ENCODE measurements at regions not wholly inside any gene's neighbourhood (a gene's known extent, or its start where the extent isn't known, plus 50 kb on each side); places are given as distances from the start of the nearest gene placed in this dataset.

DNA sequence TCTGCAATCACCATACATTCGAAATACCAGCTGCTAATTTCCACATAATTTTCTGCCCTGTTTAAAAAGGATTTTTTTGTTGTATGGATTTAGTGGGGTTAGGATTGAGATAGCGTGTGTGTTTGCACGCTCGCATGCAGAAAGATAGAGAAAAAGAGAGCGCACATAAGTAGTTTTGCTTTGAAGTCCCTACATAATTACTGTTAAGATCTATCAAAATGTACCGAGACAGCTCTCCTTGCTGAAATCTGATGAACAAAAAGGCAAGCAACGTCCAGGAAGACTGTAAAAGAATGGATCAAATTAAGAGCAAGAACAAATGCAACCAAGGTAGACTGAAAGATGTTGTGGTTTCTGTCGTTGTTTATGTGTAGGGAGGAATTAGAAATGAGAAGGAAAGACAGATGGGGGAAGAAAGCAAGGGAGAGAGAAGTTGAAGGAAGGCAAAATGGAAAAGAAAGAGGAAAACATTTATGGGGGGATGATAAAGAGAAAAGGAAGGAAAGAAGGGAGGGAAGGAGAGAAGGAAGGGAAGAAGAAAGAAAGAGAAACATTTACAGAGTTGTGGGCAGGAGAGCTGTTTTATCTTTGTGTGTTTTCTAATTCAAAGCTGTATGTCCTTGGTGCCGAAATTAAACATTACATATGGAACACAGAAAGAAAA lies 522.3 kb downstream of the MED13L start:
- DNase-seq (ENCODE audit: low read depth), result no peak
- no peak overlapping the region for H3K4me3 ChIP-seq (replicated peaks; ENCODE audit: low read depth, low read length)
- no peak for TF ChIP-seq CTCF (IDR thresholded peaks at IDR 0.05; ENCODE audit: low read length, missing control alignments)

GRCh38 chr12:115752913-115753726 lies 524.4 kb downstream of the MED13L start:
- no peak overlapping the region for H3K4me3 ChIP-seq (replicated peaks; ENCODE audit: low read depth, low read length)
- peak; percentile 69 for TF ChIP-seq CTCF (IDR thresholded peaks at IDR 0.05; ENCODE audit: low read length, missing control alignments)
- DNase-seq (ENCODE audit: low read depth), result peak; percentile 86

DNA sequence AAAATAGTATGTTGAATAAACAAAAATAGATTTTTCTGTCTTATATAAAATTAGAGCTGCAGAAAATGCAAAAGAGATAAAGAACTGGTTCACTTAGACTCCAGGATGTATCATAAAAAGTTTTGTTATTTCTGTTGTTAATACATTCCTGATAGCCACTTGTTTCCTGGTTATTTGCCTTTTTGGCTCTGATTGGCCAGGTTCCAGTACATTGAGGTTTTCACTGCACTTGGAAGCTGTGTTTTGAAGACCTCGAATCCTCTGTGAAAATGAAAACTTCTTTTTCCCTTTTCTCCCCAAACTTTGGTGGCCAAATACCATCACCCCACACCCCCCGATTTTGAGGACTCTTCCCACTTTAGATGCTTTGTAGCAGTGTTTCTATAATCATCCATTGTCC lies 525.3 kb downstream of the MED13L start:
- no peak overlapping the region for H3K4me3 ChIP-seq (replicated peaks; ENCODE audit: low read depth, low read length)
- TF ChIP-seq CTCF (IDR thresholded peaks at IDR 0.05; ENCODE audit: low read length, missing control alignments), result no peak
- DNase-seq (ENCODE audit: low read depth), result peak; percentile 40

- no peak for TF ChIP-seq CTCF (IDR thresholded peaks at IDR 0.05; ENCODE audit: low read length, missing control alignments)
- H3K4me3 ChIP-seq (replicated peaks; ENCODE audit: low read depth, low read length), result no peak overlapping the region
- DNase-seq (ENCODE audit: low read depth), result no peak
These were observed 527.2 kb downstream of the MED13L start for GRCh38 chr12:115750340-115750739.

DNA sequence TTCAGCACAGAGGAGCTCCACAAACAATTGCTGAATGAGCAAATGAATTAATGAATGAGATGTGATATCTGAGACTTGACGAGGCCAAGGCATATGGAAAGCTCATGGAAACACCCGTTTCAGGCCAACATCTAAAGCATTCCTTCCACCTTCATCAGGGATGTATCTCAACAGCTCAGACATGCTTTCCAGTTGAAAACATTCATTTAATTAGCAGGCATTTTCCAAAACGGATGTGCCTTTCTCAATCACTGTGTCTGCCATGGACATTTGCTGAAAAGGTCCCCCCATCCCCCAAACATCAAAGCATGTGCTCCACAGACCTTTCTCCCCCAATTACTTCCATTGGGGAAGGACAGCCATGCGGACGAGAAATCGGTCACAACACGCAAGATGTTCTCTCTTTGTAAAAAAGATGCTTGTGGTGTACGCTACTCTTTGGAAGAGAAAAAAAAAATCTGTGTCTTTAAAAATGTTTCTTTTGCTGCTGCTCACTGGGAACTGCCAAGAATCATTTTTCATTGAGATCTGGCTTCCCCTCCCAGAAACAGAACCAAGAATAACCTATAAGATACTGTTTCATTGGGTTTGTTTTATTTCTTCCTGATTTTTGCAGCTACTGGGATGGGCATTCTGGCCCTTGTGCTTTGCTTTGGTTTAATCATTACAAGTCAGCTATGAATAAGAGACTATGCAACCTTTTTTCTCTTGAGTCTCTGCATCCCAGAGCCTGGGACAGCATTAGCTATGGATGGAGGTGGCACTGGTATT lies 528.2 kb downstream of the MED13L start:
- DNase-seq (ENCODE audit: low read depth), result no peak
- TF ChIP-seq CTCF (IDR thresholded peaks at IDR 0.05; ENCODE audit: low read length, missing control alignments), result no peak
- H3K4me3 ChIP-seq (replicated peaks; ENCODE audit: low read depth, low read length), result no peak overlapping the region

- no peak for TF ChIP-seq CTCF (IDR thresholded peaks at IDR 0.05; ENCODE audit: low read length, missing control alignments)
- DNase-seq (ENCODE audit: low read depth), result no peak
- H3K4me3 ChIP-seq (replicated peaks; ENCODE audit: low read depth, low read length), result no peak overlapping the region
These were observed 536.8 kb downstream of the MED13L start for GRCh38 chr12:115740586-115741155.
